ENCODE measurements at regions not wholly inside any gene's neighbourhood (a gene's known extent, or its start where the extent isn't known, plus 50 kb on each side); places are given as distances from the start of the nearest gene placed in this dataset.

- Mint-ChIP-seq H3K27ac (no peak overlapping the region), H3K27me3 (ENCODE audit: low read depth) (no peaks in the 10 kb centered on the region), H3K36me3 (no peaks in the 10 kb centered on the region), H3K4me1 (no peaks in the 10 kb centered on the region), H3K9me3 (peaks cover 4% of the 10 kb centered on the region), H3K4me3 (no peak overlapping the region)
- no peak for DNase-seq (ENCODE audit: low spot score in 2 of 2, unreplicated experiment in 2 of 2)
- TF ChIP-seq CTCF (IDR thresholded peaks at IDR 0.05; ENCODE audit: unreplicated experiment) = no peak
Observed at GRCh38 chr13:99120751-99121150, 79.9 kb upstream of the UBAC2 start.

GRCh38 chr13:99122171-99122570 lies 78.5 kb upstream of the UBAC2 start:
- Mint-ChIP-seq H3K9me3 (peaks cover 4% of the 10 kb centered on the region), H3K36me3 (no peaks in the 10 kb centered on the region), H3K27me3 (ENCODE audit: low read depth) (no peaks in the 10 kb centered on the region), H3K4me3 (no peak overlapping the region), H3K4me1 (no peaks in the 10 kb centered on the region), H3K27ac (no peak overlapping the region)
- no peak for TF ChIP-seq CTCF (IDR thresholded peaks at IDR 0.05; ENCODE audit: unreplicated experiment)
- no peak for DNase-seq (ENCODE audit: low spot score in 2 of 2, unreplicated experiment in 2 of 2)

- no peak for DNase-seq (ENCODE audit: low spot score in 2 of 2, unreplicated experiment in 2 of 2)
- no peaks in the 10 kb centered on the region for H3K36me3 Mint-ChIP-seq
- TF ChIP-seq CTCF (IDR thresholded peaks at IDR 0.05; ENCODE audit: unreplicated experiment) = no peak
- no peaks in the 10 kb centered on the region for H3K27me3 Mint-ChIP-seq (ENCODE audit: low read depth)
- no peak overlapping the region for H3K4me3 Mint-ChIP-seq
- peaks cover 4% of the 10 kb centered on the region for H3K9me3 Mint-ChIP-seq
- H3K27ac Mint-ChIP-seq = no peak overlapping the region
- H3K4me1 Mint-ChIP-seq = no peaks in the 10 kb centered on the region
Observed at GRCh38 chr13:99123101-99124045, 77.3 kb upstream of the UBAC2 start.

DNA sequence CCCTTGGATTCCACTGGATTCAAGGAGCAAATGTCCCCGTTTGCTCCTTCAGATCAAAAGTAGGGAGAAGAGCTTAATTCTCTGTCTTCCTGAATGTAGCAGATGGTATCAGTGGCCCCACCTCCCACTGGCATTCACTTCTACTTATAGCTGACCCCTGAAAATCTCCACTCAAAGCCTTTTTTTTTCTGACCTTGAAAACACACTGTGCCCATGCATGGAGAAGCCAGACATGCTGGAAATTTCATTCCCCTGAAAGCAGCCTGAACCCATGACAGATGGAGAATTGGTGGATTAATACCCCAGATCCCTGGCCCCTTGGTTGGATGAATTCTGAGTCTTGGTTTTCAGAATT lies 76.6 kb upstream of the UBAC2 start:
- H3K4me3 Mint-ChIP-seq = no peak overlapping the region
- H3K27me3 Mint-ChIP-seq (ENCODE audit: low read depth) = no peaks in the 10 kb centered on the region
- TF ChIP-seq CTCF (IDR thresholded peaks at IDR 0.05; ENCODE audit: unreplicated experiment) = no peak
- no peak overlapping the region for H3K27ac Mint-ChIP-seq
- no peaks in the 10 kb centered on the region for H3K4me1 Mint-ChIP-seq
- DNase-seq (ENCODE audit: low spot score in 2 of 2, unreplicated experiment in 2 of 2) = no peak
- H3K9me3 Mint-ChIP-seq = peaks cover 4% of the 10 kb centered on the region
- no peaks in the 10 kb centered on the region for H3K36me3 Mint-ChIP-seq

- H3K4me1 Mint-ChIP-seq = no peaks in the 10 kb centered on the region
- H3K9me3 Mint-ChIP-seq = peaks cover 4% of the 10 kb centered on the region
- no peak overlapping the region for H3K4me3 Mint-ChIP-seq
- TF ChIP-seq CTCF (IDR thresholded peaks at IDR 0.05; ENCODE audit: unreplicated experiment) = no peak
- H3K27me3 Mint-ChIP-seq (ENCODE audit: low read depth) = no peaks in the 10 kb centered on the region
- no peak for DNase-seq (ENCODE audit: low spot score in 2 of 2, unreplicated experiment in 2 of 2)
- H3K27ac Mint-ChIP-seq = no peak overlapping the region
- no peaks in the 10 kb centered on the region for H3K36me3 Mint-ChIP-seq
Observed at GRCh38 chr13:99124794-99125316, 75.8 kb upstream of the UBAC2 start.

All from mesothelial cell of epicardium (in vitro differentiated cells).